Thyroid gland (tissue), 4 donors: ENCODE measurements at regions not wholly inside any gene's neighbourhood (a gene's known extent, or its start where the extent isn't known, plus 50 kb on each side); places are given as distances from the start of the nearest gene placed in this dataset.
"Not testable (repeated sequence)": the region's sequence is repeated elsewhere in the genome, so short reads cannot be mapped to it uniquely, and the experiment has no call there.

Experiments used
- DNase-seq, 2 donors: peaks; one replicate each; pipeline ENCODE4 v3.0.0-alpha.2; 2019
- H3K27ac ChIP-seq, 3 donors: fragments of 200-600 bp; sonication (generic); 1 replicate in 2 of 3; 2 replicates in 1 of 3; pipeline ENCODE4 v1.5.1; 2016 to 2019; ENCODE audit warnings: mild to moderate bottlenecking in 1 of 3, moderate library complexity in 1 of 3
- H3K27me3 ChIP-seq: fragments of 200-600 bp; sonication (generic); one replicate; pipeline ENCODE4 v1.5.1; 2019
- H3K36me3 ChIP-seq, 2 donors: fragments of 200-600 bp; sonication (generic); one replicate each; pipeline ENCODE4 v1.5.1; 2016 to 2019
- H3K4me1 ChIP-seq, 2 donors: fragments of 200-600 bp; sonication (generic); one replicate each; pipeline ENCODE4 v1.5.1; 2017 to 2019
- H3K4me3 ChIP-seq, 3 donors: fragments of 200-600 bp; sonication (generic); replicated peaks in 1 of 3; 1 replicate in 2 of 3; 2 replicates in 1 of 3; pipeline ENCODE4 v1.5.1; 2016; ENCODE audit warnings: mild to moderate bottlenecking in 1 of 3
- H3K9me3 ChIP-seq: fragments of 200-600 bp; sonication (generic); one replicate; pipeline ENCODE4 v1.5.1; 2017
- CTCF ChIP-seq, 6 experiments: fragments of 200-600 bp in 3 of 6; fragments of 450-650 bp in 3 of 6; sonication (generic) in 3 of 6; IDR thresholded peaks; one replicate each; pipeline ENCODE4 v1.5.1; 2016 to 2019; ENCODE audit warnings: antibody characterized with exemption in 6 of 6, mild to moderate bottlenecking in 2 of 6, inconsistent platforms in 1 of 6, moderate library complexity in 1 of 6
- POLR2A ChIP-seq, 2 donors: fragments of 450-650 bp; IDR thresholded peaks; one replicate each; pipeline ENCODE4 v1.6.1; 2017; ENCODE audit warnings: antibody characterized with exemption in 2 of 2, mild to moderate bottlenecking in 2 of 2, moderate library complexity in 1 of 2
- WGBS, 2 donors: methylation state at CpG; one replicate each; pipeline ENCODE4 v1.1.5; 2017; 5-methylcytosine and 5-hydroxymethylcytosine counted together
- intact Hi-C: fragments of 100-400 bp; cut with DNase I; formaldehyde crosslinking; loops from one replicate; pipeline ENCODE4 v1.15.1; 2023

- Histone ChIP-seq H3K9me3 (no peaks in the 10 kb centered on the region), H3K27me3 (no peaks in the 10 kb centered on the region), H3K4me1 (no peaks in the 10 kb centered on the region), H3K4me3 (no peak overlapping the region), H3K27ac (no peak overlapping the region), H3K36me3 (no peaks in the 10 kb centered on the region)
- DNase-seq = no peak
- WGBS, 2 donors = 77 to 82% methylated on average over 1 of the region's 1 CpG
- TF ChIP-seq CTCF (IDR thresholded peaks at IDR 0.05) (no peak), POLR2A (IDR thresholded peaks at IDR 0.05) (no peak)
- intact Hi-C loops = no loop called here
Measured at GRCh38 chr5:148880197-148880596, 53.8 kb downstream of the ADRB2 start.

GRCh38 chr5:148880696-148881095 lies 54.3 kb downstream of the ADRB2 start:
- Histone ChIP-seq H3K9me3 (no peaks in the 10 kb centered on the region), H3K4me1 (no peaks in the 10 kb centered on the region), H3K4me3 (no peak overlapping the region), H3K27ac (no peak overlapping the region), H3K27me3 (no peaks in the 10 kb centered on the region), H3K36me3 (no peaks in the 10 kb centered on the region)
- intact Hi-C loops = no loop called here
- no peak for TF ChIP-seq POLR2A (IDR thresholded peaks at IDR 0.05)
- TF ChIP-seq CTCF (IDR thresholded peaks at IDR 0.05) = no peak
- no peak for DNase-seq
- WGBS, 2 donors = 89% methylated on average over 2 of the region's 2 CpGs

GRCh38 chr5:148882332-148882731 lies 55.9 kb downstream of the ADRB2 start:
- DNase-seq = no peak
- no peak overlapping the region for H3K4me3 ChIP-seq
- no peaks in the 10 kb centered on the region for H3K4me1 ChIP-seq
- TF ChIP-seq CTCF (IDR thresholded peaks at IDR 0.05) (no peak), POLR2A (IDR thresholded peaks at IDR 0.05) (no peak)
- no peaks in the 10 kb centered on the region for H3K27me3 ChIP-seq
- intact Hi-C loops = no loop called here
- 52 to 73% methylated on average over 2 of the region's 2 CpGs for WGBS, 2 donors
- no peak overlapping the region for H3K27ac ChIP-seq
- no peaks in the 10 kb centered on the region for H3K9me3 ChIP-seq
- H3K36me3 ChIP-seq = no peaks in the 10 kb centered on the region

- WGBS, 2 donors = 67 to 77% methylated on average over 3 of the region's 3 CpGs
- H3K27ac ChIP-seq = no peak overlapping the region
- no peaks in the 10 kb centered on the region for H3K36me3 ChIP-seq
- TF ChIP-seq CTCF (IDR thresholded peaks at IDR 0.05) (no peak), POLR2A (IDR thresholded peaks at IDR 0.05) (no peak)
- intact Hi-C loops = no loop called here
- no peak for DNase-seq
- H3K9me3 ChIP-seq = no peaks in the 10 kb centered on the region
- H3K4me3 ChIP-seq = no peak overlapping the region
- no peaks in the 10 kb centered on the region for H3K27me3 ChIP-seq
- no peaks in the 10 kb centered on the region for H3K4me1 ChIP-seq
Measured at GRCh38 chr5:148884339-148885020, 58.1 kb downstream of the ADRB2 start.

GRCh38 chr5:148887123-148887881 lies 60.9 kb downstream of the ADRB2 start:
- Histone ChIP-seq H3K36me3 (no peaks in the 10 kb centered on the region), H3K9me3 (no peaks in the 10 kb centered on the region), H3K4me3 (no peak overlapping the region), H3K27ac (no peak overlapping the region), H3K4me1 (no peaks in the 10 kb centered on the region), H3K27me3 (no peaks in the 10 kb centered on the region)
- TF ChIP-seq POLR2A (IDR thresholded peaks at IDR 0.05) = no peak
- no peak for TF ChIP-seq CTCF (IDR thresholded peaks at IDR 0.05)
- intact Hi-C loops = no loop called here
- DNase-seq = no peak

- H3K9me3 ChIP-seq, H3K27ac ChIP-seq, H3K36me3 ChIP-seq, intact Hi-C loops, H3K27me3 ChIP-seq, H3K4me3 ChIP-seq, DNase-seq, H3K4me1 ChIP-seq: not testable (repeated sequence)
- WGBS, 2 donors = 79 to 91% methylated on average over 5 of the region's 5 CpGs
Measured at GRCh38 chr5:148889936-148890335, 63.5 kb downstream of the ADRB2 start.

- H3K4me3 ChIP-seq, H3K27me3 ChIP-seq, H3K9me3 ChIP-seq, H3K36me3 ChIP-seq, intact Hi-C loops, H3K4me1 ChIP-seq, H3K27ac ChIP-seq, DNase-seq: not testable (repeated sequence)
- 88 to 98% methylated on average over 1 of the region's 1 CpG for WGBS, 2 donors
Measured at GRCh38 chr5:148895441-148895840, 69.0 kb downstream of the ADRB2 start.
